PC-9 (cell line): ENCODE measurements at regions not wholly inside any gene's neighbourhood (a gene's known extent, or its start where the extent isn't known, plus 50 kb on each side); places are given as distances from the start of the nearest gene placed in this dataset.

ENCODE experiments used
- BruUV-seq: library from RNA; stranded (reverse); fragments of 400-500 nt; replicated peaks from 2 replicates; lab custom pipeline; 2021; lab: Mats Ljungman, UMichigan
- CTCF ChIA-PET: fragments of 300-600 bp; sonication (Branson Sonifier 250); formaldehyde crosslinking; loops from one replicate; lab custom pipeline; 2022; ENCODE audit warnings: antibody characterized with exemption; lab: Charles Lee
- POLR2A ChIA-PET: fragments of 300-600 bp; sonication (Branson Sonifier 250); formaldehyde crosslinking; loops from one replicate; lab custom pipeline; 2022; ENCODE audit warnings: antibody characterized with exemption; ENCODE audit not compliant: unreplicated experiment; lab: Charles Lee
- DNase-seq, 2 experiments: peaks; one replicate each; pipeline versions ENCODE4 v3.0.0 to v3.0.0-alpha.2; 2015 to 2022; ENCODE audit warnings: mixed read lengths in 1 of 2
- H2AFZ ChIP-seq: fragments of 200-600 bp; sonication (generic); 2 replicates; pipeline ENCODE4 v1.8.1; 2017; ENCODE audit warnings: antibody characterized with exemption
- H3F3A ChIP-seq: fragments of 200-600 bp; sonication (generic); 2 replicates; pipeline ENCODE4 v1.8.1; 2017; ENCODE audit warnings: antibody characterized with exemption, mild to moderate bottlenecking, low read depth; ENCODE audit not compliant: insufficient read depth
- H3K27ac ChIP-seq: fragments of 200-600 bp; sonication (generic); 2 replicates; pipeline ENCODE4 v1.6.1; 2016; ENCODE audit warnings: mixed run types
- H3K27me3 ChIP-seq: fragments of 200-600 bp; sonication (generic); 2 replicates; pipeline ENCODE4 v1.6.1; 2016; ENCODE audit warnings: low read depth, mixed run types; ENCODE audit not compliant: insufficient read depth
- H3K36me3 ChIP-seq: fragments of 200-600 bp; sonication (generic); 2 replicates; pipeline ENCODE4 v1.6.1; 2016; ENCODE audit warnings: low read depth, mixed run types
- H3K4me1 ChIP-seq: fragments of 200-600 bp; sonication (generic); replicated peaks from 2 replicates; pipeline ENCODE4 v1.6.1; 2016; ENCODE audit warnings: mixed run types; ENCODE audit not compliant: insufficient read depth
- H3K4me2 ChIP-seq: fragments of 200-600 bp; sonication (generic); 2 replicates; pipeline ENCODE4 v1.6.1; 2017; ENCODE audit warnings: mixed run types
- H3K4me3 ChIP-seq: fragments of 200-600 bp; sonication (generic); 2 replicates; pipeline ENCODE4 v1.6.1; 2016; ENCODE audit warnings: mixed run types
- H3K79me2 ChIP-seq: fragments of 200-600 bp; sonication (generic); 2 replicates; pipeline ENCODE4 v1.6.1; 2017; ENCODE audit warnings: low read depth, mixed run types
- H3K9me2 ChIP-seq: fragments of 200-600 bp; sonication (generic); 2 replicates; pipeline ENCODE4 v1.8.1; 2017; ENCODE audit warnings: mild to moderate bottlenecking; ENCODE audit not compliant: insufficient read depth
- H3K9me3 ChIP-seq: fragments of 200-600 bp; sonication (generic); 2 replicates; pipeline ENCODE4 v1.8.1; 2016; ENCODE audit warnings: low read depth; ENCODE audit not compliant: insufficient read depth
- H4K20me1 ChIP-seq: fragments of 200-600 bp; sonication (generic); 2 replicates; pipeline ENCODE4 v1.8.1; 2017; ENCODE audit not compliant: insufficient read depth
- CTCF ChIP-seq: fragments of 200-600 bp; sonication (generic); conservative IDR thresholded peaks from 2 replicates; pipeline ENCODE4 v1.6.1; 2017; ENCODE audit warnings: mixed run types, antibody characterized with exemption, mild to moderate bottlenecking, moderate library complexity
- EZH2 ChIP-seq: fragments of 200-600 bp; sonication (generic); IDR thresholded peaks from 2 replicates; pipeline ENCODE4 v1.8.0; 2017; ENCODE audit warnings: antibody characterized with exemption, low read depth
- intact Hi-C: fragments of 100-400 bp; cut with micrococcal nuclease; formaldehyde crosslinking; loops from one replicate; pipeline ENCODE4 v1.10.0; 2022; ENCODE audit not compliant: unreplicated experiment

GRCh38 chr4:152077582-152077981, 316.8 kb upstream of the GATB start:
- H3K9me2 ChIP-seq: no peaks in the 10 kb centered on the region
- no peaks in the 10 kb centered on the region for H3F3A ChIP-seq
- intact Hi-C loops: no loop called here
- POLR2A ChIA-PET: no interaction called here
- H2AFZ ChIP-seq: no peak overlapping the region
- no peak for DNase-seq
- CTCF ChIA-PET: no interaction called here
- no peak for TF ChIP-seq EZH2
- TF ChIP-seq CTCF: no peak
- no peak overlapping the region for H3K4me2 ChIP-seq
- H4K20me1 ChIP-seq: no peaks in the 10 kb centered on the region
- H3K36me3 ChIP-seq: no peaks in the 10 kb centered on the region
- no TSS peak for BruUV-seq
- H3K4me1 ChIP-seq: no peaks in the 10 kb centered on the region
- no peak overlapping the region for H3K4me3 ChIP-seq
- no peaks in the 10 kb centered on the region for H3K79me2 ChIP-seq
- H3K27ac ChIP-seq: no peak overlapping the region
- H3K9me3 ChIP-seq: no peaks in the 10 kb centered on the region; the same call in 1 of the 2 replicates
- H3K27me3 ChIP-seq: no peaks in the 10 kb centered on the region

- Histone ChIP-seq H3K4me1 (no peaks in the 10 kb centered on the region), H3K4me3 (no peak overlapping the region)
- no TSS peak for BruUV-seq
Observed at GRCh38 chr4:152075253-152075928, 314.6 kb upstream of the GATB start.

DNA sequence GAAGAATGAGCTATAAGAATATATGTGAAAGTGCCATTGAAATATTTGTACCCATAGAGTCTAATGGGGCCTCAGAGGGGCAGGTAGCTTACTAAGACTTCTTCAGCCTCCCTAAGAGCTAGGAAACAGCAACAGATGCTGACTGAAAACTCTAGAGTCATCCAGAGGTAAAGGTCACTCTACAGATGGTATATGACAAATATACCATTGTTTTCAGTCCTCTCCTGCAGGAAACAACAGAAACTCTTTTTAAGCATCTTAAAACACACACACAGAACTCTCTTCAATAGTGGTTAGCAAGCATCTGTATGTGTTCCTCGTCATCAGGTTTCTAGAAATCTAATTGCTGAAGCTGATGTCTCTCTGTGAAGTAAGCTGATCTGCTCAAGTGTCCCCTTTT, 313.8 kb upstream of the GATB start:
- intact Hi-C loops: no loop called here
- Histone ChIP-seq H2AFZ (no peak overlapping the region), H3K9me3 (no peaks in the 10 kb centered on the region), H3F3A (no peaks in the 10 kb centered on the region), H3K27me3 (no peaks in the 10 kb centered on the region), H3K27ac (no peak overlapping the region), H4K20me1 (no peaks in the 10 kb centered on the region), H3K4me3 (no peak overlapping the region), H3K36me3 (no peaks in the 10 kb centered on the region), H3K79me2 (no peaks in the 10 kb centered on the region), H3K9me2 (no peaks in the 10 kb centered on the region), H3K4me2 (no peak overlapping the region), H3K4me1 (no peaks in the 10 kb centered on the region)
- BruUV-seq: no TSS peak
- no peak for TF ChIP-seq EZH2
- DNase-seq: no peak
- ChIA-PET POLR2A (no interaction called here), CTCF (no interaction called here)

More at GRCh38 chr4:152075253-152075928, 314.6 kb upstream of the GATB start:
- DNase-seq: no peak
- TF ChIP-seq CTCF (no peak), EZH2 (no peak)
- no peak overlapping the region for H2AFZ ChIP-seq
- H3K27me3 ChIP-seq: no peaks in the 10 kb centered on the region
- no peaks in the 10 kb centered on the region for H3K36me3 ChIP-seq
- no peaks in the 10 kb centered on the region for H3K79me2 ChIP-seq
- H3K4me2 ChIP-seq: no peak overlapping the region
- H4K20me1 ChIP-seq: no peaks in the 10 kb centered on the region
- H3K9me2 ChIP-seq: no peaks in the 10 kb centered on the region
- no peak overlapping the region for H3K27ac ChIP-seq
- CTCF ChIA-PET: no interaction called here
- H3K9me3 ChIP-seq: no peaks in the 10 kb centered on the region
- H3F3A ChIP-seq: no peaks in the 10 kb centered on the region
- intact Hi-C loops: no loop called here
- POLR2A ChIA-PET: no interaction called here

DNA sequence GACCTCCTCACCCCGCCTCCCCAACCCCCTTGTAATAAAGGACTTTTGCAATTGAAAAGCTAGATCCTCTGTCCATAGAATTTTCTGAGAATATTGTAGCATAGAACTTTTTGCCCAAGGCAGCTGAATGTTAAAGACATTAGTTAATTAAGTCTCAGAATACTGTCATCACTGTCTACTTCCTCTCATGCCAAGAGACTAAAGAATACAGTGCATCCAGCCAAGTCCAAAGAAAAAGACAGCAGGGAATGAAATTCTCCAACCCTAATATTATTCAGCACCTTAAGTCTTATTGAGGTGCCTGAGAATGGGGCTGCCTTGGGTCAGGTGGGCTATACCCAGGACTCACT, 313.3 kb upstream of the GATB start:
- H3K27ac ChIP-seq: no peak overlapping the region
- BruUV-seq: no TSS peak
- no peaks in the 10 kb centered on the region for H3K36me3 ChIP-seq
- no peak for TF ChIP-seq EZH2
- TF ChIP-seq CTCF: no peak
- H3F3A ChIP-seq: no peaks in the 10 kb centered on the region
- no peak overlapping the region for H3K4me3 ChIP-seq
- H2AFZ ChIP-seq: no peak overlapping the region
- POLR2A ChIA-PET: no interaction called here
- no peak for DNase-seq
- no peaks in the 10 kb centered on the region for H3K9me2 ChIP-seq
- no peaks in the 10 kb centered on the region for H3K4me1 ChIP-seq
- H4K20me1 ChIP-seq: no peaks in the 10 kb centered on the region
- H3K4me2 ChIP-seq: no peak overlapping the region
- H3K9me3 ChIP-seq: no peaks in the 10 kb centered on the region
- CTCF ChIA-PET: no interaction called here
- intact Hi-C loops: no loop called here
- H3K27me3 ChIP-seq: no peaks in the 10 kb centered on the region
- no peaks in the 10 kb centered on the region for H3K79me2 ChIP-seq
